Tibial artery (tissue), 4 donors: ENCODE measurements at regions not wholly inside any gene's neighbourhood (a gene's known extent, or its start where the extent isn't known, plus 50 kb on each side); places are given as distances from the start of the nearest gene placed in this dataset.

ENCODE experiments used
- DNase-seq, 2 donors: peaks; one replicate each; pipeline ENCODE4 v3.0.0-alpha.2; 2019
- H3K27ac ChIP-seq, 2 donors: fragments of 200-600 bp; sonication (generic) in 1 of 2; 1 replicate in 1 of 2; 2 replicates in 1 of 2; pipeline ENCODE4 v1.5.1; 2018 to 2019; ENCODE audit warnings: mild to moderate bottlenecking in 1 of 2
- H3K27me3 ChIP-seq, 2 donors: fragments of 200-600 bp; sonication (generic) in 1 of 2; one replicate each; pipeline versions ENCODE4 v1.5.1 to v1.6.0; 2016 to 2019
- H3K36me3 ChIP-seq, 3 donors: fragments of 200-600 bp; sonication (generic) in 2 of 3; one replicate each; pipeline ENCODE4 v1.5.1; 2016 to 2019; ENCODE audit warnings: mild to moderate bottlenecking in 2 of 3
- H3K4me1 ChIP-seq, 4 donors: fragments of 200-600 bp; sonication (generic) in 2 of 4; 1 replicate in 3 of 4; 2 replicates in 1 of 4; pipeline ENCODE4 v1.5.1; 2016 to 2019
- H3K4me3 ChIP-seq, 2 donors: fragments of 200-600 bp; sonication (generic) in 1 of 2; 1 replicate in 1 of 2; 2 replicates in 1 of 2; pipeline ENCODE4 v1.5.1; 2018 to 2019; ENCODE audit warnings: mild to moderate bottlenecking in 2 of 2
- H3K9me3 ChIP-seq, 3 donors: fragments of 200-600 bp; sonication (generic) in 1 of 3; one replicate each; pipeline ENCODE4 v1.5.1; 2016 to 2019
- intact Hi-C: fragments of 100-400 bp; cut with DNase I; formaldehyde crosslinking; loops from one replicate; pipeline ENCODE4 v1.15.0; 2023; ENCODE audit warnings: low total_unique reads
- TF ChIP-seq, protein P1 (sequence below), 2 experiments: fragments of 200-600 bp in 1 of 2; fragments of 450-650 bp in 1 of 2; IDR thresholded peaks; one replicate each; pipeline ENCODE4 v1.5.1; 2017 to 2019; ENCODE audit warnings: antibody characterized with exemption in 2 of 2, mild to moderate bottlenecking in 1 of 2, moderate library complexity in 1 of 2

DNA sequence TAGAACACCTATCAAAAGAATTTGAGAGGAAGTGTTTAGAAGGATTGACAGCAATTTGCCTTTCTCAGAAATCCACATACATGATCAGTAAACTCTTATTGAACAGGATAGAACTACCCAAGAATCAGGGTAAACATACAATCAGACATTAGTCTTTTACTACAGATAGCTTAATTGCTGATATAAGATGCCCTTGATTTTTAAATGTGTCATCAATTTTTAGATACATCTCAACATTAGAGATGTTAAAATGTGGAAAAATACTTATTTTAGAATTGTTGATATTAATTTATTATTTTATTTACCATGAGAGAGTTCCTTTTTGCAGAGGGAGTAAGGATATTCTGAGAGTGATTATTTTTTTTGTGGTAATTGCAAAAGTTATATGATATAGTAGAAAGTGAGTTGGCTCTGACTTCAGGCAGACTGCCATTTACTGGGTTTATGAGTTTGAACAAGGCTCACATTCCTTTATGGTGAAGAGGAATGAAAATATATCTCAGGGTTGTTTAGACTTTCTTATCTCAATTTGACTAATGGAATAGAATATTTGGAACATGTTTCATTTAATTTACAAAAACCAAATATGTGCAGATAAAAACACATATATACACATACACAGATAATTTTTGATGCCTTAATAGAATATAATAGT lies 302.8 kb upstream of the GOLIM4 start:
- no peaks in the 10 kb centered on the region for H3K9me3 ChIP-seq
- H3K4me1 ChIP-seq, result no peaks in the 10 kb centered on the region
- TF ChIP-seq, protein P1, sequence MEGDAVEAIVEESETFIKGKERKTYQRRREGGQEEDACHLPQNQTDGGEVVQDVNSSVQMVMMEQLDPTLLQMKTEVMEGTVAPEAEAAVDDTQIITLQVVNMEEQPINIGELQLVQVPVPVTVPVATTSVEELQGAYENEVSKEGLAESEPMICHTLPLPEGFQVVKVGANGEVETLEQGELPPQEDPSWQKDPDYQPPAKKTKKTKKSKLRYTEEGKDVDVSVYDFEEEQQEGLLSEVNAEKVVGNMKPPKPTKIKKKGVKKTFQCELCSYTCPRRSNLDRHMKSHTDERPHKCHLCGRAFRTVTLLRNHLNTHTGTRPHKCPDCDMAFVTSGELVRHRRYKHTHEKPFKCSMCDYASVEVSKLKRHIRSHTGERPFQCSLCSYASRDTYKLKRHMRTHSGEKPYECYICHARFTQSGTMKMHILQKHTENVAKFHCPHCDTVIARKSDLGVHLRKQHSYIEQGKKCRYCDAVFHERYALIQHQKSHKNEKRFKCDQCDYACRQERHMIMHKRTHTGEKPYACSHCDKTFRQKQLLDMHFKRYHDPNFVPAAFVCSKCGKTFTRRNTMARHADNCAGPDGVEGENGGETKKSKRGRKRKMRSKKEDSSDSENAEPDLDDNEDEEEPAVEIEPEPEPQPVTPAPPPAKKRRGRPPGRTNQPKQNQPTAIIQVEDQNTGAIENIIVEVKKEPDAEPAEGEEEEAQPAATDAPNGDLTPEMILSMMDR (IDR thresholded peaks at IDR 0.05), result no peak
- no peak overlapping the region for H3K27ac ChIP-seq
- intact Hi-C loops, result loop anchor here (5.0 kb wide), 1 partner anchor 79 kb away; no protein-coding TSS in a partner anchor
- no peaks in the 10 kb centered on the region for H3K27me3 ChIP-seq
- no peak overlapping the region for H3K4me3 ChIP-seq
- DNase-seq, result no peak
- H3K36me3 ChIP-seq, result no peaks in the 10 kb centered on the region

DNA sequence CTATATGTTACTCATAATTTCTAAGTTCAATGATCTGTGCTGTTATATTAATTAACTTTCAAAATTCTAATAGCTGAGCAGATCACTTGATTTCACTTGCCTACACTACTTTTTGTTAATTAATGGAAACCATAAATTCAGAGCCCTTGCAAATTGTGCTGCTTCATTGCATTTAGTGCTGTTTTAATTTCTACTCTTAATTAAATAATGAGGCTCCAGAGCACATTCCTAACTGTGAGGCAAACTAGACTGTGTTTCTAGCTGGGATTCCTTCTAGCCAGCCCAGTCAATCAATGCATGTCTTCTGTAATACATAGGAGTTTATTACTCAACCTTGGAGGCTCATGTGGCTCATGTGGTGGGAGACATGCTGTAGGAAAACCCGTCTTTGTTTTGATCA lies 301.1 kb upstream of the GOLIM4 start:
- Histone ChIP-seq H3K36me3 (no peaks in the 10 kb centered on the region), H3K27me3 (no peaks in the 10 kb centered on the region), H3K9me3 (no peaks in the 10 kb centered on the region), H3K4me3 (no peak overlapping the region), H3K4me1 (no peaks in the 10 kb centered on the region), H3K27ac (no peak overlapping the region)
- no peak for DNase-seq
- intact Hi-C loops, result loop anchor here (5.0 kb wide), 1 partner anchor 80 kb away; no protein-coding TSS in a partner anchor
- TF ChIP-seq, protein P1 (IDR thresholded peaks at IDR 0.05), result no peak

- TF ChIP-seq, protein P1 (IDR thresholded peaks at IDR 0.05), result no peak
- intact Hi-C loops, result loop anchor here (5.0 kb wide), 1 partner anchor 82 kb away; no protein-coding TSS in a partner anchor
- no peak for DNase-seq
These were observed 299.8 kb upstream of the GOLIM4 start for GRCh38 chr3:168395551-168395950.

GRCh38 chr3:168394439-168394838 lies 298.7 kb upstream of the GOLIM4 start:
- H3K27ac ChIP-seq, result no peak overlapping the region
- TF ChIP-seq, protein P1 (IDR thresholded peaks at IDR 0.05), result no peak
- intact Hi-C loops, result no loop called here
- no peak for DNase-seq
- H3K27me3 ChIP-seq, result no peaks in the 10 kb centered on the region
- H3K9me3 ChIP-seq, result no peaks in the 10 kb centered on the region
- H3K4me3 ChIP-seq, result no peak overlapping the region
- H3K36me3 ChIP-seq, result no peaks in the 10 kb centered on the region
- no peaks in the 10 kb centered on the region for H3K4me1 ChIP-seq

More at GRCh38 chr3:168395551-168395950, 299.8 kb upstream of the GOLIM4 start:
- H3K27ac ChIP-seq, result no peak overlapping the region
- H3K4me1 ChIP-seq, result no peaks in the 10 kb centered on the region
- H3K27me3 ChIP-seq, result no peaks in the 10 kb centered on the region
- H3K9me3 ChIP-seq, result no peaks in the 10 kb centered on the region
- H3K4me3 ChIP-seq, result no peak overlapping the region
- H3K36me3 ChIP-seq, result no peaks in the 10 kb centered on the region

GRCh38 chr3:168386301-168386700 lies 290.6 kb upstream of the GOLIM4 start:
- TF ChIP-seq, protein P1 (IDR thresholded peaks at IDR 0.05), result no peak
- intact Hi-C loops, result no loop called here
- Histone ChIP-seq H3K27me3 (no peaks in the 10 kb centered on the region), H3K27ac (no peak overlapping the region), H3K9me3 (peaks cover 0 to 12% (median 0%) of the 10 kb centered on the region in 3 donors), H3K4me1 (no peaks in the 10 kb centered on the region), H3K4me3 (no peak overlapping the region), H3K36me3 (no peaks in the 10 kb centered on the region)
- no peak for DNase-seq
